GM12878 (cell line): ENCODE measurements at regions not wholly inside any gene's neighbourhood (a gene's known extent, or its start where the extent isn't known, plus 50 kb on each side); places are given as distances from the start of the nearest gene placed in this dataset.

Experiments
- ATAC-seq: fragments of 200-7000 bp; cut with Tn5 transposase; 3 replicates; pipeline ENCODE4 v1.9.1; 2020; ENCODE audit warnings: mild to moderate bottlenecking, moderate library complexity
- BruUV-seq: library from RNA; stranded (reverse); fragments of 400-500 nt; replicated peaks from 2 replicates; lab custom pipeline; 2021; lab: Mats Ljungman, UMichigan
- CTCF ChIA-PET: fragments of 300-600 bp; sonication (Branson Sonifier 250); formaldehyde crosslinking; extraction: SDS; loops from one replicate; lab custom pipeline; 2021; ENCODE audit warnings: inconsistent platforms; lab: Yijun Ruan, JAX
- POLR2A ChIA-PET: fragments of 350-600 bp; formaldehyde crosslinking; extraction: SDS; loops from one replicate; lab custom pipeline; 2021; ENCODE audit warnings: inconsistent platforms; lab: Charles Lee
- RAD21 ChIA-PET: fragments of 300-600 bp; sonication (Branson Sonifier 250); formaldehyde crosslinking; loops from one replicate; lab custom pipeline; 2023; ENCODE audit warnings: antibody characterized with exemption; ENCODE audit not compliant: unreplicated experiment; lab: Charles Lee
- SMC1A ChIA-PET: fragments of 300-600 bp; sonication (Branson Sonifier 250); formaldehyde crosslinking; loops from one replicate; lab custom pipeline; 2023; ENCODE audit not compliant: unreplicated experiment, uncharacterized antibody; lab: Charles Lee
- DNase-seq: peaks from one replicate; pipeline ENCODE4 v3.0.0-alpha.2; 2011; ENCODE audit warnings: low read depth, low spot score
- FAIRE-seq: peaks from 3 replicates; lab custom pipeline; 2011; peaks lifted over from hg19 to GRCh38; lab: Jason Lieb, UNC
- H2AFZ ChIP-seq: 2 replicates; pipeline ENCODE4 v1.6.0; 2011; ENCODE audit warnings: low read depth, low read length, control low read depth; ENCODE audit not compliant: control insufficient read depth
- H3K27ac ChIP-seq: 2 replicates; pipeline ENCODE4 v1.5.1; 2011; ENCODE audit warnings: control low read depth; ENCODE audit not compliant: control insufficient read depth, insufficient read depth
- H3K27me3 ChIP-seq, 2 experiments: replicated peaks in 1 of 2; 2 replicates each; pipeline versions ENCODE4 v1.6.0 to v1.6.1; 2011; ENCODE audit warnings: low read length in 1 of 2; ENCODE audit not compliant: control insufficient read depth in 2 of 2, insufficient read depth in 2 of 2
- H3K36me3 ChIP-seq, 2 experiments: 2 replicates each; pipeline ENCODE4 v1.5.1; 2011; ENCODE audit warnings: low read length in 1 of 2; ENCODE audit not compliant: control insufficient read depth in 2 of 2, insufficient read depth in 2 of 2
- H3K4me1 ChIP-seq: 2 replicates; pipeline ENCODE4 v1.6.1; 2011; ENCODE audit warnings: mild to moderate bottlenecking, low read length, moderate library complexity, mixed read lengths; ENCODE audit not compliant: control insufficient read depth, insufficient read depth
- H3K4me2 ChIP-seq: 2 replicates; pipeline ENCODE4 v1.6.0; 2011; ENCODE audit warnings: control low read depth; ENCODE audit not compliant: control insufficient read depth, insufficient read depth
- H3K4me3 ChIP-seq: fragments of 200-600 bp; sonication (generic); 2 replicates; pipeline ENCODE4 v1.5.1; 2016
- H3K79me2 ChIP-seq: 2 replicates; pipeline ENCODE4 v1.6.0; 2011; ENCODE audit warnings: low read length; ENCODE audit not compliant: control insufficient read depth, insufficient read depth
- H3K9ac ChIP-seq: 2 replicates; pipeline ENCODE4 v1.8.0; 2011; ENCODE audit warnings: low read length, control low read depth, mixed read lengths; ENCODE audit not compliant: control insufficient read depth, insufficient read depth
- H3K9me3 ChIP-seq: replicated peaks from 3 replicates; pipeline ENCODE4 v1.5.1; 2011; ENCODE audit warnings: mild to moderate bottlenecking, low read length; ENCODE audit not compliant: control insufficient read depth, insufficient read depth
- H4K20me1 ChIP-seq: 2 replicates; pipeline ENCODE4 v1.6.0; 2011; ENCODE audit not compliant: control insufficient read depth, insufficient read depth
- ASH2L ChIP-seq: fragments of 300-600, 200-600 bp; sonication (generic); IDR thresholded peaks from 2 replicates; pipeline ENCODE4 v1.6.1; 2017; ENCODE audit warnings: low read depth, mild to moderate bottlenecking, borderline replicate concordance
- ATF7 ChIP-seq: fragments of 450-650 bp; IDR thresholded peaks from 2 replicates; pipeline ENCODE4 v1.6.1; 2016; ENCODE audit warnings: low read depth, mild to moderate bottlenecking
- BRCA1 ChIP-seq: IDR thresholded peaks from 2 replicates; pipeline ENCODE4 v1.6.1; 2011; ENCODE audit warnings: low read depth, low read length, improper control_type of control experiment
- HCFC1 ChIP-seq: fragments of 150-350 bp; IDR thresholded peaks from 2 replicates; pipeline ENCODE4 v1.6.1; 2014; ENCODE audit warnings: low read length
- HDAC2 ChIP-seq: fragments of 200-600 bp; sonication (generic); IDR thresholded peaks from 2 replicates; pipeline ENCODE4 v1.6.1; 2017
- HDGF ChIP-seq: fragments of 450-650 bp; IDR thresholded peaks from 2 replicates; pipeline ENCODE4 v1.6.1; 2016; ENCODE audit warnings: antibody characterized with exemption
- HSF1 ChIP-seq: fragments of 150-350 bp; IDR thresholded peaks from 2 replicates; pipeline ENCODE4 v1.6.1; 2014; ENCODE audit warnings: mild to moderate bottlenecking, low read depth, low read length
- IRF5 ChIP-seq: fragments of 450-650 bp; IDR thresholded peaks from 2 replicates; pipeline ENCODE4 v1.6.1; 2017; ENCODE audit warnings: borderline replicate concordance
- NR2C1 ChIP-seq: fragments of 450-650 bp; IDR thresholded peaks from 2 replicates; pipeline ENCODE4 v1.6.1; 2017; ENCODE audit warnings: antibody characterized with exemption, mild to moderate bottlenecking, moderate library complexity
- NRF1 ChIP-seq: conservative IDR thresholded peaks from 2 replicates; pipeline ENCODE4 v1.6.1; 2011; ENCODE audit warnings: mild to moderate bottlenecking, low read depth, low read length, improper control_type of control experiment
- PBX3 ChIP-seq: IDR thresholded peaks from 2 replicates; pipeline ENCODE4 v1.6.1; 2011; ENCODE audit warnings: mild to moderate bottlenecking, low read depth, low read length, moderate library complexity; ENCODE audit not compliant: insufficient replicate concordance
- POLR2AphosphoS2 ChIP-seq: IDR thresholded peaks from 2 replicates; pipeline ENCODE4 v1.6.1; 2011; ENCODE audit warnings: low read depth, mild to moderate bottlenecking, low read length, improper control_type of control experiment, moderate library complexity
- POU2F2 ChIP-seq: IDR thresholded peaks from 3 replicates; pipeline ENCODE4 v1.6.1; 2011; ENCODE audit warnings: low read depth, mild to moderate bottlenecking, low read length, borderline replicate concordance
- RELA ChIP-seq: fragments of 450-650 bp; IDR thresholded peaks from 2 replicates; pipeline ENCODE4 v1.8.0; 2014; ENCODE audit warnings: borderline replicate concordance; ENCODE audit not compliant: partially characterized antibody
- SIX5 ChIP-seq: IDR thresholded peaks from 2 replicates; pipeline ENCODE4 v1.6.1; 2011; ENCODE audit warnings: mild to moderate bottlenecking, low read depth, low read length, moderate library complexity; ENCODE audit not compliant: severe bottlenecking
- SP1 ChIP-seq: IDR thresholded peaks from one replicate; pipeline ENCODE4 v1.6.1; 2011; ENCODE audit warnings: low read depth, low read length
- TBL1XR1 ChIP-seq: IDR thresholded peaks from 2 replicates; pipeline ENCODE4 v1.6.1; 2012; ENCODE audit warnings: low read depth, low read length, improper control_type of control experiment
- ZNF217 ChIP-seq: fragments of 450-650 bp; IDR thresholded peaks from 2 replicates; pipeline ENCODE4 v1.6.1; 2017; ENCODE audit warnings: antibody characterized with exemption, mild to moderate bottlenecking
- ZNF622 ChIP-seq: fragments of 450-650 bp; IDR thresholded peaks from 2 replicates; pipeline ENCODE4 v1.6.1; 2017; ENCODE audit warnings: mild to moderate bottlenecking, inconsistent platforms
- WGBS: methylation state at CpG from one replicate; pipeline ENCODE4 v1.1.6; 2016; ENCODE audit warnings: low lambda C conversion rate; ENCODE audit not compliant: insufficient replicate concordance, insufficient coverage; ENCODE audit errors: missing lambda C conversion rate; 5-methylcytosine and 5-hydroxymethylcytosine counted together
- in situ Hi-C: fragments of 300-500 bp; cut with MboI; formaldehyde crosslinking; loops from 9 replicates; pipeline ENCODE4 v1.14.3; 2018; ENCODE audit warnings: mixed read lengths
- intact Hi-C: fragments of 100-400 bp; cut with micrococcal nuclease; formaldehyde crosslinking; loops from one replicate; pipeline ENCODE4 v1.14.2; 2022; ENCODE audit not compliant: unreplicated experiment

- TF ChIP-seq PBX3 (no peak), SP1 (no peak), POU2F2 (no peak), ASH2L (no peak), RELA (no peak)
Measured at GRCh38 chr11:123357353-123357989, 72.6 kb upstream of the GRAMD1B start (continued).

- DNase-seq (no peak), FAIRE-seq (no peak), ATAC-seq (no peak)
- no peak overlapping the region for H2AFZ ChIP-seq
- intact Hi-C loops, result no loop called here
- 44% methylated on average over 7 of the region's 7 CpGs for WGBS
- H3K27ac ChIP-seq, result no peak overlapping the region
- H3K79me2 ChIP-seq, result peaks cover 20% of the 10 kb centered on the region
- H3K9me3 ChIP-seq, result no peaks in the 10 kb centered on the region
- CTCF ChIA-PET, result interaction anchor here (0.7 to 6.3 kb wide), 6 partner anchors 11 to 218 kb away, joined by 3 to 51 read pairs (median 7); no protein-coding TSS in a partner anchor
- no peak overlapping the region for H3K4me2 ChIP-seq
- BruUV-seq, result no TSS peak
- in situ Hi-C loops, result no loop called here
- no peaks in the 10 kb centered on the region for H3K27me3 ChIP-seq
- POLR2A ChIA-PET, result no interaction called here
- no peak overlapping the region for H3K9ac ChIP-seq
- TF ChIP-seq HDGF, result no peak
- TF ChIP-seq HDAC2, result no peak
- no peak for TF ChIP-seq SIX5
- TF ChIP-seq HCFC1, result no peak
- no peak for TF ChIP-seq NR2C1
- no peak for TF ChIP-seq POLR2AphosphoS2
- no peak for TF ChIP-seq RELA
- TF ChIP-seq TBL1XR1, result no peak
- no peak for TF ChIP-seq BRCA1
- TF ChIP-seq ZNF622, result no peak
- TF ChIP-seq NRF1, result no peak
- TF ChIP-seq ATF7, result no peak
- TF ChIP-seq HSF1, result no peak
- no peak for TF ChIP-seq ZNF217
- no peak for TF ChIP-seq IRF5
- RAD21 ChIA-PET, result interaction anchor here (1.9 to 7.9 kb wide), 4 partner anchors 25 to 55 kb away, joined by 5 to 67 read pairs (median 18); no protein-coding TSS in a partner anchor
- H3K4me3 ChIP-seq, result no peak overlapping the region
- H3K36me3 ChIP-seq, result no peaks in the 10 kb centered on the region
- peaks cover 3% of the 10 kb centered on the region; the same call in 1 of the 2 replicates for H3K4me1 ChIP-seq
- SMC1A ChIA-PET, result interaction anchor here (0.8 to 8.8 kb wide), 5 partner anchors 9 to 52 kb away, joined by 3 to 60 read pairs (median 4); no protein-coding TSS in a partner anchor
- no peaks in the 10 kb centered on the region for H4K20me1 ChIP-seq
Measured at GRCh38 chr11:123356539-123356938, 73.5 kb upstream of the GRAMD1B start.
